Muscle of leg (tissue), 3 donors: ENCODE measurements at regions not wholly inside any gene's neighbourhood (a gene's known extent, or its start where the extent isn't known, plus 50 kb on each side); places are given as distances from the start of the nearest gene placed in this dataset.
"Not testable (repeated sequence)": the region's sequence is repeated elsewhere in the genome, so short reads cannot be mapped to it uniquely, and the experiment has no call there.

ENCODE experiments used
- DNase-seq: peaks from one replicate; pipeline ENCODE4 v3.0.0; 2013
- H3K27ac ChIP-seq: one replicate; pipeline ENCODE4 v1.5.1; 2013; ENCODE audit warnings: mild to moderate bottlenecking, low read length, control low read depth
- H3K27me3 ChIP-seq: one replicate; pipeline ENCODE4 v1.6.1; 2013; ENCODE audit warnings: low read length; ENCODE audit not compliant: control insufficient read depth, insufficient read depth
- H3K36me3 ChIP-seq: one replicate; pipeline ENCODE4 v1.6.1; 2013; ENCODE audit warnings: low read length; ENCODE audit not compliant: control insufficient read depth, insufficient read depth
- H3K4me1 ChIP-seq: one replicate; pipeline ENCODE4 v1.6.1; 2013; ENCODE audit warnings: low read length; ENCODE audit not compliant: control insufficient read depth, insufficient read depth
- H3K4me3 ChIP-seq: one replicate; pipeline ENCODE4 v1.5.1; 2013; ENCODE audit warnings: low read length, control low read depth
- H3K9me3 ChIP-seq: replicated peaks from 2 replicates; pipeline ENCODE4 v1.6.1; 2013; ENCODE audit warnings: low read depth, low read length; ENCODE audit not compliant: control insufficient read depth
- WGBS: methylation state at CpG from one replicate; pipeline ENCODE4 v1.1.5; 2013; ENCODE audit warnings: missing lambda C conversion rate; ENCODE audit not compliant: insufficient coverage; 5-methylcytosine and 5-hydroxymethylcytosine counted together

DNA sequence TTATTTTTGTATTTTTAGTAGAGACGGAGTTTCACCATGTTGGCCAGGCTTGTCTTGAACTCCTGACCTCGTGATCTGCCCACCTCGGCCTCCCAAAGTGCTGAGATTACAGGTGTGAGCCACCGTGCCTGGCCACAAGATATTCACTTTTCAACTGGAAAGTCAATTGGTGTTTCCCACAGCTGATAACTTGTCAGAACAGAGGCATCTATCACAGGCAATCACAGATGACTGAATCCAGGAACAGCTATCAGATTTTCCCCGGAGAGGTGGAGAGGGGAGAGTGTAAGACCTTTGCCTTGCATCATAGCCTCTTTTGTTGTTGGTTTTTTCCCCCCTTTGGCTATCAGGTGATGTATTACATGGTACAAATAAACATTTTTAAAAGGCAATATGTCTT, 84.5 kb downstream of the GADD45G start:
- DNase-seq, H3K36me3 ChIP-seq, H3K27ac ChIP-seq, H3K4me3 ChIP-seq, H3K9me3 ChIP-seq, H3K4me1 ChIP-seq: not testable (repeated sequence)
- 73% methylated on average over 3 of the region's 5 CpGs for WGBS
- H3K27me3 ChIP-seq = peaks cover 11% of the 10 kb centered on the region

DNA sequence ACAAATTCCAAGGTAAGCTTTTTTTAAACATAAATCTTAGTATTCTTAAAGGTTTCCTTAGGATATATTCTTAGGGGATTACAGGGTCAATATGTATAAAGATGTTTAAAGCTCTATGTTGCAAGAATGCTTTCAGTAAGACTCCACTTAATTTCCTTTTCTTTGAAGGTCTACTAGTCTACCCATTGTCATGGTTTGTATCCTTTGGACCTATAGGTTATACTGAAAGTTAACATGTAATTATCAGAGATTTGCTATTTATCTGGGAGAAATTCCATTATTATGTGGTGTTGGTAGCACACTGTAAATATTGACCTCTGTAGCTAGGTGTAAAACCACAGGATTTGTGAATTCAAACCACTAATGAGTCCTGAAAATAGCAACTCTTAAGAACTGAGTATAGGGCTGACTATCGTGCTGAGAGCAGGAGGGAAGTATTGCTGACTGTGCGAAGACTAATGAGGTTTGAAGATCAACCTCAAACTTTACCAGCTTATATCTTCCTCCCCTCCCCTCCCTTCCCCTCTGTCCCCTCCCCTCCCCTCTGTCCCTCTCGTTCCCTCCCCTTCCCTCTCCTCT, 85.6 kb downstream of the GADD45G start:
- Histone ChIP-seq H3K4me3 (no peak overlapping the region), H3K9me3 (no peaks in the 10 kb centered on the region), H3K36me3 (no peaks in the 10 kb centered on the region), H3K4me1 (peaks cover 3% of the 10 kb centered on the region), H3K27me3 (peaks cover 13% of the 10 kb centered on the region), H3K27ac (no peak overlapping the region)
- whole genome bisulfite sequencing = 63% methylated on average over 2 of the region's 3 CpGs
- no peak for DNase-seq

DNA sequence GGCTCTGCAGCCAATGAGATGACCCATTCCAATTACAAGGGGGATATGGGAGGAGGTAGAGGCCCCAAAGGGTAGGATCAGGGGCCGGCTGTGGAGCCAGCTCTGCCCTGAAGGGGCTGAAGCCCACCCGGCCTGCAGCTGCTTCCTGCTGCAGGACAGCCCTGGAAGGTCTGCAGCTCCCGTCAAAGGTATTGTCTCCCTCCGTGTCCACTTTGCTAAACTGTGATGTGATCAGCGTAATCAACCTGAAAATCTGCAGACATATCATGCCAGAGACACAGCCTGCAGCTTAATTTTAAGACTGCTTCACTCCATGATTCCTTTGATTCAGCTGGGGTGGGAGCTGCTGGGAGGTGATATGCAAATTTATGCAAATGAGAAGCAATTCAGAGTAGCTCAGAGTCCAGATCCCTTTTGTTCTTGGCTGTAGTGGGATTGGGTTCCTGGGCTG, 90.7 kb downstream of the GADD45G start:
- H3K9me3 ChIP-seq = no peaks in the 10 kb centered on the region
- DNase-seq = no peak
- H3K27me3 ChIP-seq = peaks cover 16% of the 10 kb centered on the region
- H3K36me3 ChIP-seq = no peaks in the 10 kb centered on the region
- WGBS = 30% methylated on average over 5 of the region's 5 CpGs
- H3K27ac ChIP-seq = no peak overlapping the region
- H3K4me1 ChIP-seq = no peaks in the 10 kb centered on the region
- H3K4me3 ChIP-seq = no peak overlapping the region

DNA sequence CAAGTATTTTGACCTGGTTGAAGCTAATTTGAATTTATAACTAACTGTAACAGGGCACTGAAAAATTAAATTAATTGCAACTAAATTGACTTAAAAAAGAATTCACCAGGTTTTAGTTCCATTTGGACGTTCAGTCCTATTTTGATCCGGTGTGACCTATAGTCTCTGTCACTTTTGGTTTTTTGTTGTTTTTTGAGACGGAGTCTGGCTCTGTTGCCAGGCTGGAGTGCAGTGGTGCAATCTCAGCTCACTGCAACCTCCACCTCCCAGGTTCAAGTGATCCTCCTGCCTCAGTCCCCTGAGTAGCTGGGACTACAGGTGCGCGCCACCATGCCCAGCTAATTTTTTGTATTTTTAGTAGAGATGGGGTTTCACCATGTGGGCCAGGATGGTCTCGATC, 91.2 kb downstream of the GADD45G start:
- H3K4me3 ChIP-seq, H3K4me1 ChIP-seq, DNase-seq, H3K9me3 ChIP-seq, H3K36me3 ChIP-seq, H3K27ac ChIP-seq: not testable (repeated sequence)
- 95% methylated on average over 2 of the region's 6 CpGs for WGBS
- H3K27me3 ChIP-seq = peaks cover 16% of the 10 kb centered on the region

DNA sequence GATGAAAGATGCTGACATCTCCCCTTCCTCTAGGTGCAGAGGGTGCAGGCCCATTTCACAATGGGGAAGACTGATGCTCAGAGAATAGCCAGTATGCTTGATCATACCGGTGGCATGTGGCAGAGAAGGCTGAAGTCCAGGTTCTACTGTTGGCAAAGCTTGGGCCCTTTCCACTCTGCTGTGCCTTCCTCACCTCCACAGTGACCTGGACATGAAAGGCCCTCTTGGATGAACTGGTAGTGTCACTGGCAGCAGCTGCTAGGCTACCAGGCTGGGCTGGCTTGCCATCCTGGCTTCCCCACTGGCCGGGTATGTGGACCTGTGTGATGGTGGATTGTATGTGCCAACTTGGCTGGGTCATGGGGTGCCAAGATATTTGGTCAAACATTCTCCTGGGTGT, 92.0 kb downstream of the GADD45G start:
- WGBS = 100% methylated on average over 1 of the region's 2 CpGs

DNA sequence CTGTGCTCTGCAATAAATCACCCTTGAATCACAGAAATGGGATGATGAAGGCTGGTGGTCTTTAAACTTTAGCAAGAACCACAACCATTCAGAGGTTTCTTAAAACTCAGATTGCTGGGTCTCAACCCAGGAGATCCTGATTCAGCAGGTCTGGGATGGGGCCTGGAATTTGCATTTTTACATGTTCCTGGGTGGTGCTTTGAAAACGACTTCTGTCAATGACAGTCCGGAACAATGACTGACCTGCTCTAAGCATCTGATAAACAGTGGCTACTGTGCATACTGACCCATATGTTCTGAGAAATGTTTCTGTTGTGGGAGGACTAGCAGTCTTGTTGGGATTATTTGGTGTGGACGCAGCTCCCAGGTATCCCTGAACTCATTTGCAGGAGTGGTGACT, 92.7 kb downstream of the GADD45G start:
- Histone ChIP-seq H3K27ac (no peak overlapping the region), H3K9me3 (no peaks in the 10 kb centered on the region), H3K4me3 (no peak overlapping the region), H3K36me3 (no peaks in the 10 kb centered on the region), H3K27me3 (peaks cover 21% of the 10 kb centered on the region), H3K4me1 (peaks cover 2% of the 10 kb centered on the region)
- WGBS = 85% methylated on average over 2 of the region's 3 CpGs
- no peak for DNase-seq

More for the DNA sequence above, 92.0 kb downstream of the GADD45G start:
- H3K4me1 ChIP-seq = peaks cover 2% of the 10 kb centered on the region
- DNase-seq = no peak
- no peak overlapping the region for H3K27ac ChIP-seq
- no peaks in the 10 kb centered on the region for H3K36me3 ChIP-seq
- peaks cover 20% of the 10 kb centered on the region for H3K27me3 ChIP-seq
- H3K4me3 ChIP-seq = no peak overlapping the region
- no peaks in the 10 kb centered on the region for H3K9me3 ChIP-seq

DNA sequence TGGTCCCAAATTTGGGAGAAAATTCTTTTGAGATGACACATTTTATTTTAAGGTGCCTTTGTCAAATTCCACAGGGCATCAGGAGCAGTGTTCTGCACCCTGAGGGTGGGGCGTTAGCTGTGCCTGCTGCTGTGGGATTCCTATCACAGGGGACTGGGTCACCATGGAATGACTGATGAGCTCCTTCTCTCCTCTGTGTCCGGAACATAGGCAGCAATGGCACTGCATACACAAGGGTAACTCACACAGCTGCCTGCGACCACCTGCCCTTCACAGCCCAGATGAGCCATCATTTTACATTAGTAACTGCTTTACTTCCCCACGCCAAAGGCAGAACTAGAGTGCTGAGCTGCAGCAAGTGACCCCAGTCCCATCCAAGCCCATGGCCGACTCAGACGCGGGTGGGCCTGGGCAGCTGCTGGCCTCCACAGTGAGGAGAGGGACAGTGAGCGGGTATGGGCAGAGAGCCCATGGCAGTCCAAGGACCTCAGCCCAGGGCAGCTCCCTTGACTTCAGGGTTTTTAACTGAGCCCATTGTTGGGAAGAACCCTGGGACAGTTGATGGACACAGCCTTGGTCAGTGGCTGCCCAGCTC, 93.7 kb downstream of the GADD45G start:
- Histone ChIP-seq H3K27me3 (peaks cover 21% of the 10 kb centered on the region), H3K27ac (no peak overlapping the region)
- WGBS = 68% methylated on average over 5 of the region's 8 CpGs

DNA sequence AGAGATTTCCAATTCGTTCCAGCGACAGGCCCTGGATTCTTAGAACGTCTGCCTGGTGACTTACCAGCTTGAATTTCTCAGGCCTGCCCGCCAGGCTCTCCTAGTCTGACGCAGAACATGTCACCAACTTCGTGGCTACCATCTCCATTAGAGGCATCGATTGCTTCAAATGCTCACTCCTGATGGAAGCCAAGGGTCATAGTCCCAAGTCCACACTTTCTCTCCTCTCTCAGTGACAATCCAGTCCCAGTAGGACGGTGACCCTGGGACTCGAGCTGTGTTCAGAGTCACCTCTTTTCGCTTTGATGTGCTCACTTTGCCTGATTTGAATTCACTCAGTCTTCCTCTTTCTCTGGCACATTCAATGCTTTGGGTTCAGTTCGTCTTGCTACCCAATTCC, 94.8 kb downstream of the GADD45G start:
- no peak overlapping the region for H3K27ac ChIP-seq
- no peaks in the 10 kb centered on the region for H3K36me3 ChIP-seq
- 85% methylated on average over 11 of the region's 11 CpGs for WGBS
- H3K4me1 ChIP-seq = peaks cover 2% of the 10 kb centered on the region
- peaks cover 19% of the 10 kb centered on the region for H3K27me3 ChIP-seq
- no peak for DNase-seq
- H3K4me3 ChIP-seq = no peak overlapping the region
- H3K9me3 ChIP-seq = no peaks in the 10 kb centered on the region

More for the DNA sequence above, 93.7 kb downstream of the GADD45G start:
- Histone ChIP-seq H3K9me3 (no peaks in the 10 kb centered on the region), H3K4me1 (peaks cover 2% of the 10 kb centered on the region), H3K4me3 (no peak overlapping the region), H3K36me3 (no peaks in the 10 kb centered on the region)
- no peak for DNase-seq

DNA sequence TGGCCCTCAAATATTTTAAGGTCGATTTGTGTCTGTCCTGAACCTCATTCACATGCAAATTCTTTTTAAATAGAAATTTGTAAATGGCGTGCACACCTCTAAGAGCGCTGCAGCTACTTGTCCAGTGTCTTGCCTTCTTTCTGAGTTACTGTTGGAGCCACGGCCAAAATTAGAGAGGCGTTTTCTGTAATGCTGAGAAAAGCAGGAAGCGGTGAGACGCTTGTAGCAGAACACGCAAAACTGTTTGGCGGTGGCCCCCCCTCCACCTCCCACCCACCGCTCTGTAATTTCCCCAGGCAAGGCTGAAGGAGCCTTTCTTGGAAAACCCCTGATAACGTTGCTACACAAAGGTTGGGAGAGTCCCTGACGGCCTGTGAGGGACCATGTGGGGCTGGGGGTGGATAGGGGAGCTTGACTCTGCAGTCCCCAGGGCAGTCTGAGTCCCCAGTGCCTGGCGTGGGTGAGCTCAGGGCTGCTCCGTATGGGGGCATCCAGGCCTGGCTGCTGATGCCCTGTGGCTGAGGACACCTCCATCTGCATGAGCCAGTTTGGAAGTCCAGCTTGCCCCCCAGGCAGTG, 96.5 kb downstream of the GADD45G start:
- H3K4me1 ChIP-seq = peaks cover 2% of the 10 kb centered on the region
- WGBS = 55% methylated on average over 5 of the region's 14 CpGs
- DNase-seq = peak; percentile 51
- no peaks in the 10 kb centered on the region for H3K36me3 ChIP-seq
- H3K27ac ChIP-seq = no peak overlapping the region
- peaks cover 16% of the 10 kb centered on the region for H3K27me3 ChIP-seq
- H3K4me3 ChIP-seq = no peak overlapping the region
- H3K9me3 ChIP-seq = no peaks in the 10 kb centered on the region

DNA sequence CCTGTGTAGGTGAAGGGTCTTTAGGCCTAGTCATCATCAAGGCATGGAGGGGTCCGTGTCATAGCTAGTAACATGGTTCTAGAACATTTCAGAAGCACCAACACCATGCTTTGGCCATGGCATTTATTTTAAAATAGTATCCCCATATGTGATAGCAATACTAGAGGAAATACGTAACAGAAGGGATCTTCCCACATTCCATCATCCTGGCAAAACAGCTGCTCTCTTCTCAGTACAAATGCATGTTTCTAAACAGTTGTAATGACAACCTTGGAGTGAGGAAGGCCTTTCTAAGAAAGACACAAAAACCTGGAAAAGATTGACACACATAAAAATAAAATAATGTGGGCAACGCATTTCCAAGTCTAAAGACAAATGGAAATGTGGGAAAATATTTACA, 97.6 kb downstream of the GADD45G start:
- WGBS = no CpG with 5 or more reads among the region's 3 CpGs
- no peak overlapping the region for H3K4me3 ChIP-seq

More for the DNA sequence above, 97.6 kb downstream of the GADD45G start:
- Histone ChIP-seq H3K27me3 (peaks cover 14% of the 10 kb centered on the region), H3K36me3 (no peaks in the 10 kb centered on the region), H3K4me1 (peaks cover 9% of the 10 kb centered on the region), H3K27ac (no peak overlapping the region), H3K9me3 (no peaks in the 10 kb centered on the region)
- DNase-seq = peak; percentile 70
